ENCODE measurements at regions not wholly inside any gene's neighbourhood (a gene's known extent, or its start where the extent isn't known, plus 50 kb on each side); places are given as distances from the start of the nearest gene placed in this dataset.

DNA sequence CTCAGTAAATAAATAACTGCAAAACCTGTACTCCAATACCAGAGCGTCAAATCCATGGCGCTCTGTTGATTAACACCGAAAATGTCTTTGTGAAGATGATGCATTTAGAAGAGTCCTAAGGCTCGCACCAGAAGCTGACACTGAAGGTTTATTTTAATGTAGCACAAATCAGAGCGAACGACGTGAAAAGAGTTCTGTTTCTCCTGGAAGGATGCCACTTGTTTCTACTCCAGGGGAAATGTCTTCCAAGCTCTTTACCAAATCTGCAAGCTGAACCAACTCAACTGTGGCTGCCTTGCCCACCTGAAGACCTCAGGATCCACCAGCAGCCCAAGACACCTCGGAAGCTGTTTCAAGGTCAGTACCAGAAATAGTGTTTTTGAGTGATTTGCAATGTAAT, 194.4 kb upstream of the MAF start:
- DNase-seq: no peak
- Histone ChIP-seq H3K9ac (ENCODE audit: extremely low read depth, low read length, poor library complexity, severe bottlenecking) (no peak overlapping the region), H3K27ac (ENCODE audit: low read depth, low read length) (no peak overlapping the region), H3K4me3 (ENCODE audit: low read length) (no peak overlapping the region), H3K9me3 (ENCODE audit: control insufficient read depth, low read length) (no peaks in the 10 kb centered on the region), H3K36me3 (ENCODE audit: control insufficient read depth, insufficient read depth, low read length) (no peaks in the 10 kb centered on the region), H3K27me3 (ENCODE audit: control insufficient read depth, insufficient read depth, low read length, poor library complexity, severe bottlenecking) (peaks cover 4% of the 10 kb centered on the region), H3K4me1 (ENCODE audit: control insufficient read depth, insufficient read depth, low read length) (no peaks in the 10 kb centered on the region)
- TF ChIP-seq, protein P1, sequence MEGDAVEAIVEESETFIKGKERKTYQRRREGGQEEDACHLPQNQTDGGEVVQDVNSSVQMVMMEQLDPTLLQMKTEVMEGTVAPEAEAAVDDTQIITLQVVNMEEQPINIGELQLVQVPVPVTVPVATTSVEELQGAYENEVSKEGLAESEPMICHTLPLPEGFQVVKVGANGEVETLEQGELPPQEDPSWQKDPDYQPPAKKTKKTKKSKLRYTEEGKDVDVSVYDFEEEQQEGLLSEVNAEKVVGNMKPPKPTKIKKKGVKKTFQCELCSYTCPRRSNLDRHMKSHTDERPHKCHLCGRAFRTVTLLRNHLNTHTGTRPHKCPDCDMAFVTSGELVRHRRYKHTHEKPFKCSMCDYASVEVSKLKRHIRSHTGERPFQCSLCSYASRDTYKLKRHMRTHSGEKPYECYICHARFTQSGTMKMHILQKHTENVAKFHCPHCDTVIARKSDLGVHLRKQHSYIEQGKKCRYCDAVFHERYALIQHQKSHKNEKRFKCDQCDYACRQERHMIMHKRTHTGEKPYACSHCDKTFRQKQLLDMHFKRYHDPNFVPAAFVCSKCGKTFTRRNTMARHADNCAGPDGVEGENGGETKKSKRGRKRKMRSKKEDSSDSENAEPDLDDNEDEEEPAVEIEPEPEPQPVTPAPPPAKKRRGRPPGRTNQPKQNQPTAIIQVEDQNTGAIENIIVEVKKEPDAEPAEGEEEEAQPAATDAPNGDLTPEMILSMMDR (conservative IDR thresholded peaks at IDR 0.05): no peak
- WGBS, 2 experiments (ENCODE audit: insufficient coverage in 1 of 2, insufficient read length in 1 of 2): 93% methylated on average over 7 to 8 of the region's 8 CpGs
- Mint-ChIP-seq H3K4me3 (no peak overlapping the region), H3K36me3 (ENCODE audit: low read depth) (no peaks in the 10 kb centered on the region), H3K9me3 (no peaks in the 10 kb centered on the region), H3K4me1 (peaks cover 3% of the 10 kb centered on the region), H3K27ac (no peak overlapping the region), H3K27me3 (ENCODE audit: insufficient read depth) (no peaks in the 10 kb centered on the region)

DNA sequence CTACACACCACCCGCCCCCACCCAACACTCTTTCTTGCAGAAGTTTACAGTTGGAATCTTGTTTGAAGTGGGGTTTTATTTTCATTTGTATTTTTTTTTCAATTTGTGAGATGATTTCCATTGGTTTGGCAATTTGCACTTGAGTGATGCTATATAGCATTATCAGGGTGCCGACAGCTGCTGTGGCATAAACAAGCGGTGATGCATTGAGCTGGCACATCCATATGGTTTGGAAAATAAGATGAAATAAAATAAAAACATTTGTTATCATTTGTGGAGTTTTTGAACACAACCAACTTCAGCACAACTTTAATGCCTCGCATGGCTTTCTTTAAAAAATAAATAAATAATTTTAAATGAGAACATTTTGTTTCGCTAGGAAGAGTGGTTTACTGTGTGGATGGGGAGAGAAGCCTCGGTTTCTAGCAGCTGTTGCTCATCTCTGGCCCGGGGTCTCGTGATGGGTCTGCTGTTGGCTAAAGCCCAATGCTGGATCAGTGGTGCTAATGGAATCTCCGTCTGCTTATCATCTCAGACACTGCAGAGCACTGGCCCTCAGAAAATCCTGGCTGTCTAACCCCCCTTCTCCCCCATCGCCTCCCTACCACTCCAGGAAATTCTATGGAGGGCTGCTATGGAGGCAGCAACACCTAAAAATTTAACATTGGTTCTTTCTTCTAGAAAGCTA, 192.3 kb upstream of the MAF start:
- TF ChIP-seq, protein P1 (conservative IDR thresholded peaks at IDR 0.05): no peak
- Histone ChIP-seq H3K9ac (ENCODE audit: extremely low read depth, low read length, poor library complexity, severe bottlenecking) (no peak overlapping the region), H3K4me3 (ENCODE audit: low read length) (no peak overlapping the region), H3K36me3 (ENCODE audit: control insufficient read depth, insufficient read depth, low read length) (no peaks in the 10 kb centered on the region), H3K27ac (ENCODE audit: low read depth, low read length) (no peak overlapping the region), H3K4me1 (ENCODE audit: control insufficient read depth, insufficient read depth, low read length) (no peaks in the 10 kb centered on the region), H3K27me3 (ENCODE audit: control insufficient read depth, insufficient read depth, low read length, poor library complexity, severe bottlenecking) (peaks cover 7% of the 10 kb centered on the region), H3K9me3 (ENCODE audit: control insufficient read depth, low read length) (no peaks in the 10 kb centered on the region)
- Mint-ChIP-seq H3K4me3 (no peak overlapping the region), H3K9me3 (no peaks in the 10 kb centered on the region), H3K4me1 (peaks cover 3% of the 10 kb centered on the region), H3K27ac (no peak overlapping the region), H3K36me3 (ENCODE audit: low read depth) (no peaks in the 10 kb centered on the region), H3K27me3 (ENCODE audit: insufficient read depth) (peaks cover 7% of the 10 kb centered on the region)
- no peak for DNase-seq
- 91 to 94% methylated on average over 4 to 9 of the region's 10 CpGs for WGBS, 2 experiments (ENCODE audit: insufficient coverage in 1 of 2, insufficient read length in 1 of 2)

DNA sequence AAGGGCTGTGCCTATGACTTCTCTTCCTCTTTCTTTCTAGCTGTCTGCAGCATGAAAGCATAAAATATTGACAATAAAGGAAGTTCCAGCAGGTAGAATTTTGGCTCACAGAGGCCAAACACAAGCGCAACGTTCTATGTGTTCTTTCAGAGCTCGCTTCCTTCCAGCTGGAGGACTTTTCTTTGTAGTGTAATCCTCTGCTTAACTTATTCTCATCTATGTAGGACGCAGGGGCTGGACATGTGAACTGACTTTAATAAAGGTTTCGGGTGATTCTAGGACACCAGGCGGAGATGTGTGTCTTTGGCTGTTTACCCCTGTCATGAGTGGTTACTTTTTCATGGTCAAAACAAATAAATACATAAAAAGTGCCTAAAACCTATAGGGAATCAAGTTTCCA, 191.5 kb upstream of the MAF start:
- H3K9me3 ChIP-seq (ENCODE audit: control insufficient read depth, low read length): no peaks in the 10 kb centered on the region
- no peaks in the 10 kb centered on the region for H3K36me3 ChIP-seq (ENCODE audit: control insufficient read depth, insufficient read depth, low read length)
- Mint-ChIP-seq H3K27ac (no peak overlapping the region), H3K36me3 (ENCODE audit: low read depth) (no peaks in the 10 kb centered on the region), H3K27me3 (ENCODE audit: insufficient read depth) (peaks cover 7% of the 10 kb centered on the region), H3K4me3 (no peak overlapping the region), H3K4me1 (peaks cover 3% of the 10 kb centered on the region), H3K9me3 (no peaks in the 10 kb centered on the region)
- H3K4me3 ChIP-seq (ENCODE audit: low read length): no peak overlapping the region
- DNase-seq: no peak
- WGBS, 2 experiments (ENCODE audit: insufficient coverage in 1 of 2, insufficient read length in 1 of 2): 95 to 100% methylated on average over 3 to 6 of the region's 6 CpGs
- TF ChIP-seq, protein P1 (conservative IDR thresholded peaks at IDR 0.05): no peak
- peaks cover 12% of the 10 kb centered on the region for H3K27me3 ChIP-seq (ENCODE audit: control insufficient read depth, insufficient read depth, low read length, poor library complexity, severe bottlenecking)
- H3K4me1 ChIP-seq (ENCODE audit: control insufficient read depth, insufficient read depth, low read length): no peaks in the 10 kb centered on the region
- no peak overlapping the region for H3K27ac ChIP-seq (ENCODE audit: low read depth, low read length)
- H3K9ac ChIP-seq (ENCODE audit: extremely low read depth, low read length, poor library complexity, severe bottlenecking): no peak overlapping the region
